Adrenal gland (tissue), 9 donors: ENCODE measurements at regions not wholly inside any gene's neighbourhood (a gene's known extent, or its start where the extent isn't known, plus 50 kb on each side); places are given as distances from the start of the nearest gene placed in this dataset.
"Not testable (repeated sequence)": the region's sequence is repeated elsewhere in the genome, so short reads cannot be mapped to it uniquely, and the experiment has no call there.

Experiments used
- DNase-seq, 7 donors: peaks; one replicate each; pipeline ENCODE4 v3.0.0-alpha.2; 2019 to 2020
- H3K27ac ChIP-seq, 5 donors: fragments of 200-600 bp; sonication (generic) in 4 of 5; 1 replicate in 3 of 5; 2 replicates in 2 of 5; pipeline versions ENCODE4 v1.5.1 to v1.8.0; 2016 to 2020; ENCODE audit warnings: mild to moderate bottlenecking in 1 of 5
- H3K27me3 ChIP-seq: fragments of 200-600 bp; 2 replicates; pipeline ENCODE4 v1.8.0; 2021
- H3K36me3 ChIP-seq, 2 donors: fragments of 200-600 bp; replicated peaks in 1 of 2; 1 replicate in 1 of 2; 2 replicates in 1 of 2; pipeline versions ENCODE4 v1.5.1 to v1.8.0; 2018 to 2022
- H3K4me1 ChIP-seq, 2 donors: fragments of 200-600 bp; replicated peaks in 1 of 2; 1 replicate in 1 of 2; 2 replicates in 1 of 2; pipeline versions ENCODE4 v1.5.1 to v1.8.0; 2018 to 2021
- H3K4me3 ChIP-seq, 4 donors: fragments of 200-600 bp; sonication (generic) in 3 of 4; one replicate each; pipeline ENCODE4 v1.5.1; 2016 to 2018
- H3K9me3 ChIP-seq, 3 donors: fragments of 200-600 bp; sonication (generic) in 1 of 3; replicated peaks in 1 of 3; 1 replicate in 2 of 3; 2 replicates in 1 of 3; pipeline versions ENCODE4 v1.5.1 to v1.8.0; 2016 to 2021
- POLR2A ChIP-seq, 2 donors: fragments of 450-650 bp; IDR thresholded peaks; one replicate each; pipeline ENCODE4 v1.6.1; 2017; ENCODE audit warnings: antibody characterized with exemption in 2 of 2, mild to moderate bottlenecking in 2 of 2, moderate library complexity in 1 of 2
- WGBS, 4 donors: extraction: QIAGEN DNeasy Blood & Tissue Kit in 2 of 4; methylation state at CpG; one replicate each; pipeline versions ENCODE4 v1.1.5 to v1.1.7; 2013 to 2017; 5-methylcytosine and 5-hydroxymethylcytosine counted together
- intact Hi-C, 2 donors: fragments of 100-400 bp; cut with DNase I; formaldehyde crosslinking; loops; one replicate each; pipeline versions ENCODE4 v1.14.1 to v1.15.0; 2022 to 2023
- TF ChIP-seq, protein P1 (sequence below), 6 experiments: fragments of 450-650 bp in 4 of 6; fragments of 200-600 bp in 2 of 6; sonication (generic) in 1 of 6; IDR thresholded peaks; 1 replicate in 5 of 6; 2 replicates in 1 of 6; pipeline versions ENCODE4 v1.5.1 to v1.8.0; 2016 to 2021; ENCODE audit warnings: antibody characterized with exemption in 6 of 6, mild to moderate bottlenecking in 2 of 6, moderate library complexity in 1 of 6
- donor health status: healthy with polysubstance abuse.
- donor health status: Bipolar disorder and iron deficiency.
- donor health status: DM: yes; HTN: yes; CAD: no.
- donor health status: DM: no; HTN: no; CAD: no.
- donor health status: DM: no; HTN: no; CAD: no.

DNA sequence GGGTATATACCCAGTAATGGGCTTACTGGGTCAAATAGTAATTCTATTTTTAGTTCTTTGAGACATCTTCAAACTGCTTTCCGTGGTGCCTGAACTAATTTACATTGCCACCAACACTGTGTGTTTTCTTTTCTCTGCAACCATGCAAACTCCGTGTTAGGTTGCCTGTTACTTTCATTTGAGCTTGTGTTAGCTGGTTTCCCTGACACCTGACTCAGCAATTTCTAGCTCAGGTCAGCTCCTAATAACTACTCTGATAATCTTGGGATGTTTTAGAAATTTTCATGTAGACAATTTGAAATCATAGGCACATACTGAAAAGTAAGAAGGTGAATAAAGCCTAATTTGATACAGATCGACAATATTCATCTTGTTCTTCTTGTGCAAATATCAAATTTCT is 132.3 kb downstream of the ADCYAP1 start:
- intact Hi-C loops = no loop called here
- TF ChIP-seq, protein P1, sequence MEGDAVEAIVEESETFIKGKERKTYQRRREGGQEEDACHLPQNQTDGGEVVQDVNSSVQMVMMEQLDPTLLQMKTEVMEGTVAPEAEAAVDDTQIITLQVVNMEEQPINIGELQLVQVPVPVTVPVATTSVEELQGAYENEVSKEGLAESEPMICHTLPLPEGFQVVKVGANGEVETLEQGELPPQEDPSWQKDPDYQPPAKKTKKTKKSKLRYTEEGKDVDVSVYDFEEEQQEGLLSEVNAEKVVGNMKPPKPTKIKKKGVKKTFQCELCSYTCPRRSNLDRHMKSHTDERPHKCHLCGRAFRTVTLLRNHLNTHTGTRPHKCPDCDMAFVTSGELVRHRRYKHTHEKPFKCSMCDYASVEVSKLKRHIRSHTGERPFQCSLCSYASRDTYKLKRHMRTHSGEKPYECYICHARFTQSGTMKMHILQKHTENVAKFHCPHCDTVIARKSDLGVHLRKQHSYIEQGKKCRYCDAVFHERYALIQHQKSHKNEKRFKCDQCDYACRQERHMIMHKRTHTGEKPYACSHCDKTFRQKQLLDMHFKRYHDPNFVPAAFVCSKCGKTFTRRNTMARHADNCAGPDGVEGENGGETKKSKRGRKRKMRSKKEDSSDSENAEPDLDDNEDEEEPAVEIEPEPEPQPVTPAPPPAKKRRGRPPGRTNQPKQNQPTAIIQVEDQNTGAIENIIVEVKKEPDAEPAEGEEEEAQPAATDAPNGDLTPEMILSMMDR (IDR thresholded peaks at IDR 0.05) = no peak
- TF ChIP-seq POLR2A (IDR thresholded peaks at IDR 0.05) = no peak
- DNase-seq = no peak

GRCh38 chr18:1037776-1038175 is 133.1 kb downstream of the ADCYAP1 start:
- Histone ChIP-seq H3K36me3 (no peaks in the 10 kb centered on the region), H3K4me3 (no peak overlapping the region), H3K27ac (no peak overlapping the region), H3K27me3 (no peaks in the 10 kb centered on the region), H3K9me3 (no peaks in the 10 kb centered on the region), H3K4me1 (no peaks in the 10 kb centered on the region)
- intact Hi-C loops = no loop called here
- TF ChIP-seq, protein P1 (IDR thresholded peaks at IDR 0.05) = no peak
- TF ChIP-seq POLR2A (IDR thresholded peaks at IDR 0.05) = no peak
- 23 to 35% (median 34%) methylated on average over 2 of the region's 2 CpGs for WGBS, 4 donors
- no peak for DNase-seq

More for the DNA sequence above, 132.3 kb downstream of the ADCYAP1 start:
- Histone ChIP-seq H3K4me3 (no peak overlapping the region), H3K27ac (no peak overlapping the region), H3K9me3 (no peaks in the 10 kb centered on the region), H3K27me3 (no peaks in the 10 kb centered on the region), H3K4me1 (no peaks in the 10 kb centered on the region), H3K36me3 (no peaks in the 10 kb centered on the region)
- 54 to 59% (median 57%) methylated on average over 3 of the region's 3 CpGs for WGBS, 4 donors

DNA sequence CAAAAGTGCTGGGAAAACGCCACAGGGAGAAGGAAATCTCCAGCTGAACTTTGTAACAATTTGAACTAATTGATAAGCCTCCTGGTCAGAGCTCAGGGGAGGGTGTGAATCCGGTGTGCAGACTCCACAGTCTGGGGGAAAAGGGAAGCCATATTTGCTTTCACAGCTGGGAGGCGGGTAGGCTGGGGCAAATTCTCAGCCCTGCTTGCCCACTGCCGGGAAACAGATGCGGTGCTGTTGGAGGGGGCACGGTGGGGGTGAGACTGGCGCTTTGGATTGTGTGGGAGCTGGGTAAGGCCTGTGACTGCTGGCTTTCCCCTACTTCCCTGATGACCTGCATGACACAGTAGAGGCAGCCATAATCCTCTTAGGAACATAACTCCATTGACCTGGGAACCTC is 134.8 kb downstream of the ADCYAP1 start:
- intact Hi-C loops = no loop called here
- no peak overlapping the region for H3K4me3 ChIP-seq
- no peaks in the 10 kb centered on the region for H3K36me3 ChIP-seq
- TF ChIP-seq, protein P1 (IDR thresholded peaks at IDR 0.05) = no peak
- no peak for TF ChIP-seq POLR2A (IDR thresholded peaks at IDR 0.05)
- H3K27me3 ChIP-seq = no peaks in the 10 kb centered on the region
- H3K4me1 ChIP-seq = no peaks in the 10 kb centered on the region
- no peaks in the 10 kb centered on the region for H3K9me3 ChIP-seq
- DNase-seq = no peak
- H3K27ac ChIP-seq = no peak overlapping the region
- 78 to 92% (median 89%) methylated on average over 6 to 7 of the region's 7 CpGs for WGBS, 4 donors

DNA sequence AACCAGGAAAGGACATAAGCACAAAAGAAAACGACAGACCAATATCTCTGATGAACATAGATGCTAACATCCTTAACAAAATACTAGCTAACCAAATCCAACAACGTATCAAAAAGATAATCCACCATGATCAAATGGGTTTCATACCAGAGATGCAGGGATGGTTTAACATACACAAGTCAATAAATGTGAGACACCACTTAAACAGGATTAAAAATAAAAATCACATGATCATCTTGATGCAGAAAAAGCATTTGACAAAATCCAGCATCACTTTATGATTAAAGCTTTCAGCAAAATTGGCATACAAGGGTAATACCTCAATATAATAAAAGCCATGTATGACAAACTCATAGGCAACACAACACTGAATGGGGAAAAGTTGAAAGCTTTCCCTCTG is 138.4 kb downstream of the ADCYAP1 start:
- H3K27ac ChIP-seq, H3K4me1 ChIP-seq, DNase-seq, intact Hi-C loops, H3K4me3 ChIP-seq, H3K27me3 ChIP-seq, H3K9me3 ChIP-seq, H3K36me3 ChIP-seq: not testable (repeated sequence)
- 56 to 79% (median 62%) methylated on average over 2 of the region's 2 CpGs for WGBS, 4 donors

GRCh38 chr18:1045658-1046057 is 141.0 kb downstream of the ADCYAP1 start:
- no peaks in the 10 kb centered on the region for H3K9me3 ChIP-seq
- no peaks in the 10 kb centered on the region for H3K36me3 ChIP-seq
- H3K27me3 ChIP-seq = no peaks in the 10 kb centered on the region
- intact Hi-C loops = no loop called here
- H3K4me1 ChIP-seq = no peaks in the 10 kb centered on the region
- no peak overlapping the region for H3K4me3 ChIP-seq
- WGBS, 4 donors = 17 to 27% (median 23%) methylated on average over 4 of the region's 4 CpGs
- no peak overlapping the region for H3K27ac ChIP-seq
- TF ChIP-seq, protein P1 (IDR thresholded peaks at IDR 0.05) = no peak
- TF ChIP-seq POLR2A (IDR thresholded peaks at IDR 0.05) = no peak
- no peak for DNase-seq
